Fibroblast of skin of right biceps (primary cell): ENCODE measurements at regions not wholly inside any gene's neighbourhood (a gene's known extent, or its start where the extent isn't known, plus 50 kb on each side); places are given as distances from the start of the nearest gene placed in this dataset.

Experiments
- DNase-seq: peaks from one replicate; pipeline ENCODE4 v3.0.0-alpha.2; 2013

- no peak for DNase-seq
Observed at GRCh38 chr22:27152033-27152432, 494.6 kb downstream of the MIAT start.

GRCh38 chr22:27152883-27153282 is 495.5 kb downstream of the MIAT start:
- no peak for DNase-seq

- DNase-seq = peak; percentile 56
Observed at GRCh38 chr22:27153386-27153785, 496.0 kb downstream of the MIAT start.

- no peak for DNase-seq
Observed at GRCh38 chr22:27154717-27155116, 497.3 kb downstream of the MIAT start.

GRCh38 chr22:27156821-27157489 is 499.6 kb downstream of the MIAT start:
- no peak for DNase-seq

- no peak for DNase-seq
Observed at GRCh38 chr22:27157666-27158370, 500.4 kb downstream of the MIAT start.

GRCh38 chr22:27159016-27159415 is 501.6 kb downstream of the MIAT start:
- DNase-seq = no peak

GRCh38 chr22:27159716-27160295 is 502.4 kb downstream of the MIAT start:
- no peak for DNase-seq

- no peak for DNase-seq
Observed at GRCh38 chr22:27163162-27164137, 506.1 kb downstream of the MIAT start.

GRCh38 chr22:27164781-27165503 is 507.6 kb downstream of the MIAT start:
- DNase-seq = no peak

GRCh38 chr22:27168681-27169080 is 511.3 kb downstream of the MIAT start:
- no peak for DNase-seq

- peak; percentile 95 for DNase-seq
Observed at GRCh38 chr22:27170491-27170890, 513.1 kb downstream of the MIAT start.

- no peak for DNase-seq
Observed at GRCh38 chr22:27171212-27171611, 513.8 kb downstream of the MIAT start.

GRCh38 chr22:27173530-27173929 is 516.1 kb downstream of the MIAT start:
- DNase-seq = no peak

- DNase-seq = no peak
Observed at GRCh38 chr22:27175021-27175838, 517.8 kb downstream of the MIAT start.

- no peak for DNase-seq
Observed at GRCh38 chr22:27175974-27176373, 518.6 kb downstream of the MIAT start.

GRCh38 chr22:27179161-27179560 is 521.8 kb downstream of the MIAT start:
- DNase-seq = no peak

- no peak for DNase-seq
Observed at GRCh38 chr22:27181537-27181936, 524.1 kb downstream of the MIAT start.

GRCh38 chr22:27183474-27183873 is 526.1 kb downstream of the MIAT start:
- DNase-seq = no peak

GRCh38 chr22:27185099-27185709 is 527.8 kb downstream of the MIAT start:
- no peak for DNase-seq

- DNase-seq = no peak
Observed at GRCh38 chr22:27185760-27186302, 528.4 kb downstream of the MIAT start.
